Osteoblast (primary cell): ENCODE measurements at regions not wholly inside any gene's neighbourhood (a gene's known extent, or its start where the extent isn't known, plus 50 kb on each side); places are given as distances from the start of the nearest gene placed in this dataset.

Source experiments
- DNase-seq: peaks from one replicate; pipeline ENCODE4 v3.0.0; 2011; ENCODE audit warnings: low spot score, mixed read lengths; ENCODE audit not compliant: insufficient read length; ENCODE audit errors: missing footprints
- H2AFZ ChIP-seq: 2 replicates; pipeline ENCODE4 v1.6.0; 2011; ENCODE audit warnings: mild to moderate bottlenecking, low read length
- H3K27ac ChIP-seq: 2 replicates; pipeline ENCODE4 v1.5.1; 2011; ENCODE audit warnings: mild to moderate bottlenecking, low read depth, low read length, moderate library complexity
- H3K27me3 ChIP-seq: 2 replicates; pipeline ENCODE4 v1.6.0; 2012; ENCODE audit warnings: mild to moderate bottlenecking, control low read depth, inconsistent platforms, low read length, moderate library complexity; ENCODE audit not compliant: insufficient read depth
- H3K36me3 ChIP-seq: 2 replicates; pipeline ENCODE4 v1.5.1; 2011; ENCODE audit warnings: mild to moderate bottlenecking, low read length, control low read depth, moderate library complexity; ENCODE audit not compliant: insufficient read depth
- H3K4me1 ChIP-seq: 2 replicates; pipeline ENCODE4 v1.5.1; 2011; ENCODE audit warnings: mild to moderate bottlenecking, low read length, control low read depth, moderate library complexity; ENCODE audit not compliant: insufficient read depth
- H3K4me2 ChIP-seq: 2 replicates; pipeline ENCODE4 v1.6.0; 2011; ENCODE audit warnings: mild to moderate bottlenecking, low read length; ENCODE audit not compliant: insufficient read depth
- H3K4me3 ChIP-seq: fragments of 200-600 bp; sonication (generic); 3 replicates; pipeline ENCODE4 v1.5.1; 2012; ENCODE audit warnings: mild to moderate bottlenecking, low read length, inconsistent platforms; ENCODE audit not compliant: insufficient read depth
- H3K79me2 ChIP-seq: 2 replicates; pipeline ENCODE4 v1.6.0; 2012; ENCODE audit warnings: mild to moderate bottlenecking, low read length, control low read depth, inconsistent platforms; ENCODE audit not compliant: insufficient read depth
- H3K9me3 ChIP-seq: 2 replicates; pipeline ENCODE4 v1.5.1; 2011; ENCODE audit warnings: low read depth, low read length, control low read depth
- H4K20me1 ChIP-seq: 2 replicates; pipeline ENCODE4 v1.6.0; 2012; ENCODE audit warnings: mild to moderate bottlenecking, low read length, control low read depth; ENCODE audit not compliant: insufficient read depth
- CTCF ChIP-seq: IDR thresholded peaks from 2 replicates; pipeline ENCODE4 v1.5.1; 2011; ENCODE audit warnings: mild to moderate bottlenecking, low read depth, low read length, moderate library complexity; ENCODE audit errors: extremely low read depth

- Histone ChIP-seq H3K4me2 (no peak overlapping the region), H2AFZ (peak overlapping the region; percentile 19), H3K27me3 (no peaks in the 10 kb centered on the region), H3K9me3 (no peaks in the 10 kb centered on the region), H3K36me3 (no peaks in the 10 kb centered on the region), H3K79me2 (no peaks in the 10 kb centered on the region), H4K20me1 (no peaks in the 10 kb centered on the region), H3K4me3 (no peak overlapping the region), H3K4me1 (no peaks in the 10 kb centered on the region), H3K27ac (no peak overlapping the region)
- no peak for TF ChIP-seq CTCF
- DNase-seq: no peak
Observed at GRCh38 chr4:20091781-20092180, 159.9 kb upstream of the SLIT2 start.

GRCh38 chr4:20087522-20087911 lies 164.2 kb upstream of the SLIT2 start:
- no peak overlapping the region for H3K27ac ChIP-seq
- no peaks in the 10 kb centered on the region for H3K9me3 ChIP-seq
- H2AFZ ChIP-seq: no peak overlapping the region
- H3K79me2 ChIP-seq: no peaks in the 10 kb centered on the region
- no peak for DNase-seq
- H3K4me2 ChIP-seq: no peak overlapping the region
- H3K27me3 ChIP-seq: no peaks in the 10 kb centered on the region
- no peaks in the 10 kb centered on the region for H3K4me1 ChIP-seq
- H4K20me1 ChIP-seq: no peaks in the 10 kb centered on the region
- no peak overlapping the region for H3K4me3 ChIP-seq
- no peaks in the 10 kb centered on the region for H3K36me3 ChIP-seq
- TF ChIP-seq CTCF: no peak

- H2AFZ ChIP-seq: peak overlapping the region; percentile 79
- no peak overlapping the region for H3K4me2 ChIP-seq
- no peak overlapping the region for H3K27ac ChIP-seq
- no peak for TF ChIP-seq CTCF
- H3K27me3 ChIP-seq: no peaks in the 10 kb centered on the region
- peak; percentile 4 for DNase-seq
- no peaks in the 10 kb centered on the region for H3K9me3 ChIP-seq
- no peak overlapping the region for H3K4me3 ChIP-seq
- no peaks in the 10 kb centered on the region for H3K4me1 ChIP-seq
- no peaks in the 10 kb centered on the region for H3K36me3 ChIP-seq
- H3K79me2 ChIP-seq: no peaks in the 10 kb centered on the region
- H4K20me1 ChIP-seq: no peaks in the 10 kb centered on the region
Observed at GRCh38 chr4:20086799-20087521, 164.7 kb upstream of the SLIT2 start.

- H3K4me3 ChIP-seq: no peak overlapping the region
- H3K9me3 ChIP-seq: no peaks in the 10 kb centered on the region
- DNase-seq: no peak
- peak overlapping the region; percentile 43 for H3K4me2 ChIP-seq
- no peaks in the 10 kb centered on the region for H3K27me3 ChIP-seq
- no peaks in the 10 kb centered on the region for H3K4me1 ChIP-seq
- H2AFZ ChIP-seq: peak overlapping the region; percentile 79
- no peak for TF ChIP-seq CTCF
- H3K27ac ChIP-seq: no peak overlapping the region
- H3K36me3 ChIP-seq: no peaks in the 10 kb centered on the region
- no peaks in the 10 kb centered on the region for H3K79me2 ChIP-seq
- H4K20me1 ChIP-seq: no peaks in the 10 kb centered on the region
Observed at GRCh38 chr4:20086067-20086798, 165.5 kb upstream of the SLIT2 start.
